ENCODE measurements at regions not wholly inside any gene's neighbourhood (a gene's known extent, or its start where the extent isn't known, plus 50 kb on each side); places are given as distances from the start of the nearest gene placed in this dataset.
A peak's percentile ranks its signal among the peaks of the same experiment; 100 is the strongest.
"Not testable (repeated sequence)": the region's sequence is repeated elsewhere in the genome, so short reads cannot be mapped to it uniquely, and the experiment has no call there.

DNA sequence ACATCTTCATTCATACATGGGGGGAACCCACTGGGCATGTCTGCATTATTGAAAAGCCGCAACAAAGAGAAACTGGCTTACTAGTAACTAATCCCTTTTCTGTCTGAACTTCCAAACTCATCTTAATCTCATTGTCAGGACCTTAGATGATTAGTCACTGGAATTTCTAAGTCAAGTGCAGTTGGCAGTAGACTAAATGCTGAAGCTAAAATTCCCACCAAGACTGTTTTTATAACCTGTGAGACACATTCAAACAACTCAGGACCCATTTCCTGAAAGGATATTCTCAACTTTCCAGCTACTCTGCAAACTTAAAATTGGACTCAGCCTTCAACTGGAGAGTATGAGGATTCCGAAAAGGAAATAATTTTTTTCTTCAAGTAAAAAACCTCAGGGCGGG, 94.8 kb upstream of the SCAF8 start:
- no peak for DNase-seq

DNA sequence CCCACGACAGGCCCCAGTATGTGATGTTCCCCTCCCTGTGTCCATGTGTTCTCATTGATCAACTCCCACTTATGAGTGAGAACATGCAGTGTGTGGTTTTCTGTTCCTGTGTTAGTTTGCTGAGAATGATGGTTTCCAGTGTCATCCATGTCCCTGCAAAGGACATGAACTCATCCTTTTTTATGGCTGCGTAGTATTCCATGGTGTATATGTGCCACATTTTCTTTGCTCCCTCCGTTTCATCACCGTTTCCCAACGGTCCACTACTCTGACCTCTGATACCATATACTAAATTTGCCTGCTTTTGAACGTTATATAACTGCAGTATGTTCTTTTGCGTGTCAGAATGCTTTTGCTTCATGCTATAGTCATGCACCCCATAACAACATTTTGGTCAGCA, 94.0 kb upstream of the SCAF8 start:
- not testable (repeated sequence) for DNase-seq

DNA sequence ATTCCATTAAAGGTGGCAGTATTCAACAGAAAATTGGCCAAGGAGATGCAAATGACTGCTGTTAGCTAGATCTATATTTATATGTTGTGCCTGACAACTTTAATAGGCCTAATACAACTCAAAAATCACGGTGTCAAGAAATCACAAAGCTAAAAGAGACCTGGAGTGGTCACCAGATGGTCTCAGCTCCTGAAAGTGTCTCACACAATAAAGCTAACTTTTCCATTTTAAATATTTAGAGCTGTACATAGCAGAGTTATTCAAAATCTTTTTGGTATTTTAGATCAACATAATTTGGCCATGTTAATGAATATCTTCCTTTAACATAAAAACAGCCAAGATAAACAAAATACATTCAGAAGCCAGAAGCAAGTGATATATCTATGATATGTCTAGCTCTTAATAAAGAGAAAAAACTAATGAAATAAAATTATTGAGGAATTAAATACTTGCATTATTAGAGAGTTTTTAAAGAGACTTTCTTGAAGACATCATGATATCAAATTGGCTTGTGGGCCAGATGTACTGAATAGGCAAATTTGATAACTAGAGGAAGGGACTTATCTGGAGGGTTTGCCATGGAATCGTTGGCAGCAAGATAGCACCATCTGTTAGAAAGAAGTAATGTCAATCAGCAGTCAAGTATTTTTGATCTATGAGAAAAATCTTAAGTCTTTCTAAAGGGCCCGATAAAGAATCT, 84.9 kb upstream of the SCAF8 start:
- DNase-seq = no peak

DNA sequence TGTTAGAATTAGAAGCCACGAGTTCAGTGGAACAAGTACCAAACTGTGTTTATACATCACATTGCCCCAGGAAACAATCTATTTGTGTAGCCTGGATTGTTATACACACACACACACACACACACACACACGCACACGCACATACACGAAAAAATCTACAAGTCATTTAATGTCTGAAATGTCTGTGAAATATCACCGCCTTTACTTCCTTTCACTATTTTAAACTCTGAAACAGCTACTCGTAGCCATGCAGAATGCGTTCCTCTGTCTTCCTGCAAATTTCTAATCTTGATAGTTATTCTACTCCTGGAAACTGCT, 84.4 kb upstream of the SCAF8 start:
- DNase-seq = no peak

DNA sequence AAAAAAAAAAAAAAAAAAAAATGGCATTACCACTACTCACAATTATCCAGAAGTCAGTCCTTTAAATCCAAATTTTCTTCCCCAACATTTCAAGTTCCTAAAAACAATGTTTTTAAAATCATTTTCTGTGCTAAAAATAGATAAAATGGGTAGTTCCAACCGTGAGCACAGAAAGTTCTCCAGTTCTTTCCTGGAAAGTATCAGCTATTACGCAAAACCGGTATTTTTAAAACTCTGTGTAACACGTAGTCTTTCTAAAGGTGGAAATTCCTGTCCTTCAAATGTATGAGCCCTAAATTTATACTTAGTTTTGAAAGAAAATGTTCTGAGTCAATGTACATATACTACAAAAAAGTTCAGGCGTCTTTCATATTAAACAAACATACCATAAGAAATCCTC, 83.5 kb upstream of the SCAF8 start:
- DNase-seq = no peak

DNA sequence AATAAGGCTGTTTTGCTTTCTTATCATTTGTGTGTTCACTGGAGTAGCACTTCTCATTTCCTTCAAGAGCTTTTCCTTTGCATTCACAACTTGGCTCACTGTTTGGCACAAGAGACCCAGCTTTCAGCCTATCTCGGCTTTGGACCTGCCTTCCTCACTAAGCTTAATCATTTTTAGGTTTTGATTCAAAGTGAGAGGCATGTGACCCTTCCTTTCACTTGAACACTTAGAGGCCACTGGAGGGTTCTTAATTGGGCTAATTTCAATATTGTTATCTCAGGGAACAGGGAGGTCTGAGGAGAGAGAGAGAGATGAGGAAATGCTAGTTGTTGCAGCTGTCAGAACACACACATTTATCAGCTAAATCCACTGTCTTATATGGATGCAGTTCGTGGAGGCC, 82.9 kb upstream of the SCAF8 start:
- no peak for DNase-seq

DNA sequence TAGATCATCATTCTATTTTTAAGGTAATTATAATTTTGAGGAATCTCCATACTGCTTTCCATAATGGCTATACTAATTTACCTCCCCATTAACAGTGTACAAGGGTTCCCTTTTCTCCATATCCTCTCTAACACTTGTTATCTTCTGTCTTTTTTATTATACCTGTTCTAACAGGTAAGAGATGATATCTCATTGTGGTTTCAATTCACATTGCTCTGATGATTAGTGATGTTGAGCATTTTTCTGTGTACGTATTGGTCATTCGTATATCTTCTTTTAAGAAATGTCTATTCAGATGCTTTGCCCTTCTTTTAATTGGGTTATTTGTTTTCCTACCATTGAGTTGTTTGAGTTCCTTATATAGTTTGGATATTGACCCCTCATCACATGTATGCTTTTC, 81.6 kb upstream of the SCAF8 start:
- no peak for DNase-seq

DNA sequence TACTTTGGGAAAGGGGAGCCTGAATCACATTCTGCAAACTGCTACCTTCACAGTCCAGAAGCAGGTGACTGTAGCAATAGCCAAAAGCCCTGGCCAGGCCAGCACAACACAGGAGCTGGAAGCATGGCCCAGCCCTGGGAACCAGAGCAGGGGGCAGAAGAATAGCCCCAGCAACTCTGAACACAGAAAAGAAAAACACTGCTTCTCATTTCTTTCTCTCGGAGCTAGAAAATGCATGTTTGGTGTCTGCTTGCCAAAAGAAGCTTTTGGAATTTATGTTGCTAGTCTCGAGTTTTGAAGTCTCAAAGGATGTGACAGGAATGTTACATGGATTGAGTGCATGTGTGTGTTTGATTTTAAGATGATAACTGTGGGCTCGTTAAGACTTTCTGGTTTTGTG, 79.8 kb upstream of the SCAF8 start:
- no peak for DNase-seq

DNA sequence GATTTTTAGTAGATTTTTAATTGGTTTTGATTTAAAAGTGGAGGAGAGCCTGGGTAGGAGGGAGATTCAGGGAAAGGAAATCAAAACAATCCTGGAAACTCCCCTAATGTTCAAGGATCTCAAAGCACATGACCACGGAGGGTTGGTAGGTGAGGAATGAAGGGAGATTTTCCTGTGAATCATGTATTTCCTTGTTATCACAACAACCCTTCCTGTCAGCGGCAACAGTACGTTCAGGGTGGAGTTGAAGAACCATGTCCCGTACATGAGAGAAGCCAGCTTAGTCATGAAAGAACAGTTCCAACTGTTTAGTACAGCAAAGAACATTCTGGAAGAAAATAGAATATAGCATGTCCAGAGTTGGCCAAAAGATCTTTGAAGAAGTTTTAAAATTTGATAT, 79.4 kb upstream of the SCAF8 start:
- no peak for DNase-seq

DNA sequence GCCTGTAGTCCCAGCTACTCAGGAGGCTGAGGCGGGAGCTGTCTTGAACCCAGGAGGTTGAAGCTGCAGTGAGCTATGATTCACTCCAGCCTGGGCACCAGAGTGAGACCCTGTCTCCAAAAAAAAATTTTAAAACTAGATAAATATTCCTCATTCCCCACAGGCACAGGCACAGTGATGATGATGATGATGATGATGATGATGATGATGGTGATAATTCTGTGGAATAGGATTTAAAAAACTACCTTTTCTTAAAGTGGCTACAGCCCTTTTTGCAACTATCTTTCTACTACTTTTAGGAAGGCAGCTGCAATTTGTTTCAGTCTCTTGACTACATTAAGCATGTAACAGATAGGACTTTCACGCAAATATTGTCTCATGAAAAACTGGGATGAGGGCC, 76.6 kb upstream of the SCAF8 start:
- DNase-seq = no peak

DNA sequence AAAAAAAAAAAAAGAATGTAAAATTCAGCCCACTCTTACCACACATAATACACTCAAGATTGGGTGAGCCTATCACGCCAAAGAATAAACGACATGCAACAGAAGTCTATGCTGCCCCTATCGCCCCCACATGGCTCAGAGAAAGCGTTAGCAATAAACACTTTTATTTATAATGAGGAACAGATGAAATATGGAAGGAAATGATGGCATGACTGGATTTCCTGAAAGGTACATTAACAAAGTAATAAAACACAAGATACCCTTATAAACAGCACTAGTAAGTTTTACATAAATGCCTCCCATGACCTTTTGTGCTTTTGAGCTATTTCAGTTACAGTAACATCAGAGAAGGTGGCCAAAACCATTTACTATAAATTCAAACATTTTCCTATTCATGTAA, 71.4 kb upstream of the SCAF8 start:
- DNase-seq = no peak

DNA sequence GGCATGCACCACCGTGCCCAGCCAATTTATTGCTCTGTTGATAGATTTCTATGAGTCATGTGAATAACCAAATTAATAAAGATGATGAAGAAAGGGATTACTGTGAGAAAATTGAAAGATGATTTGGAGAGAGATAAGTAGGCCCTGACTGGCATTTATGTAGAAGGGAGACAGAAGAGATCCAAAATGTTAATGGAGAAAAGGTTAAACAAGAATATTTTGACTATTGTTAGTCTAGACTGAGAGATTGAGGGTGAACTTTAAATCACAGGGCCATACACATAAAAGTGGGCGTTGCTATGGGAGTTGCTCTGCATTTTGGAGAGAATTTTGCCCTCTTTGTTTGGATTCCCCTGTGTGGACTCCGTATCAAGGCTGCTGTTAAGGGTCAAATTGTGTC, 68.9 kb upstream of the SCAF8 start:
- DNase-seq = no peak

DNA sequence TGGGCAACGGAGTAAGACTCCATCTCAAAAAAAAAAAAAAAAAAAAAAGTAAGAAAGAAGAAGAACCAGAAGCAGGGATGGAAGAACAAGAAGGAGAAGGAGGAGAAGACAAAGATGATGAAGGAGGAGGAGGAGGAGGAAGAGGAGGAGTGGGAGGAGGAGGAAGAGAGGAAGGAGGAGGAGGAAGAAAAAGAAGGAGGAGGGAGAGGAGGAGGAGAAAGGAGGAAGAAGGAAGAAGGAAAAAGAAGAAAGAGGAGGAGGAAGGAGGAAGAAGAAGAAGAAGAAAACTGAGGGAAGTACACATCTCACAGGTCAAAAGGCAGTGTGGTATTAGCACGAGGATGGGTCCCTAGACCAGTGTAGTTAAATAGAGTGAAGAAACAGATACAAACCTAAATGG, 65.1 kb upstream of the SCAF8 start:
- no peak for DNase-seq

DNA sequence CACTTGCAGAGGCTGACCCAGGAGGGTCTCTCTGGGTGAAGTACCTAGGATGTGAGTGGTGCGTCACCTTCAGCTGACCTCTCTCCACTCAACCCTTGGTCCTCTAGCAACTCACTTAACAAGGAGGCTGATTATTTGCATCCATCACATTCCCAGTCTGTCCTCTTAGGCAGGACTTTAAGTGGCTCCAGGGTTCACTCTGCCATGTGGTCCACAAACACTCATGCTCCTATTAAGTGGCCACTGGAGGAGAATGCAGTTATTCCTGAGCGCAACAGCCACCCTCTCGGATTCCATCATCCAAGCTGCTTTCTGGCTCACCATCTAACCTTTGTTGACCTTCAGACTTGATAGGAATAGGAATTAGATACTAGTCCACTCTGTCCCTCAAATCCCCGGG, 61.1 kb upstream of the SCAF8 start:
- DNase-seq = no peak

DNA sequence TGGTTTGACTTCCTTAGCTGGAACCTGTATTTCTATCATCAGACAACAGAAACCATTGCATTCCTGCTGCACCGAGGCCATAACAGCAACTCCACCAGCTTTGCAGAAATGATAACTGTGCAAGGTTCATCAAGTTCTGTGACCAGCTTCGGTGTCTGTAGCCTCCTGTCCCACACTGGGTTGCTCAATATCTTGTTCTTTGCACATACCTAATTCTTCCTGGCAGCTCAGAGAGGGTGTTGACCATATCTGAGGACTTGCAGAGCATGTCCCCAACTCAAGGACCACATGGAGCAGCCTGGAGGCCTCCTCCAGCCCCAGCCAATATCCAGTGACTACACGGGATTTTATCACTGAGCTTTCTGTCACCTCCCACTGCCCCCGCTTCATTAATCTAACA, 59.3 kb upstream of the SCAF8 start:
- no peak for DNase-seq

DNA sequence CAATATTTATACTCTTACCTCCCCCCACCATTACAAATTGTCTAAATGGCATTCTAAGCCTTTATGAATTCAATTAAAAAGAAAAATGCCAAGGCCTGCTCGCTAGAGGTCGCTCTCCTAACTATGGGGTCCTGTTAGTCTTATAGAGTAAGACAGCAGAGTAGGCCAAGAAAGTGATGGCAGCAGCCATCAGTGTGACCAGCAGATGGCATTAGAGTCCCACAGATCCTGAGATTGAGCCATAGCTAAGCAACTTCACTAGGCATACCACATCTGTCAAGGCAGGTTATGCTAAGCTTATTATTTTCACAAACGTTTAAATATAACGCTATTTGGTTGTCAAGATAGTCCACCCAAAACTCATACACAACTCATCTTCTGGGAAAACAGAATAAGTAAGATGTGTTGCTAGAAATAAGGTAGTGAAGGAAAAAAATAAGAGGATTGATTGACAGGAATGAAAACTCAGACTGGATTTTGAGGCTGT, 57.6 kb upstream of the SCAF8 start:
- DNase-seq = peak; percentile 43 to 71 (median 62)

DNA sequence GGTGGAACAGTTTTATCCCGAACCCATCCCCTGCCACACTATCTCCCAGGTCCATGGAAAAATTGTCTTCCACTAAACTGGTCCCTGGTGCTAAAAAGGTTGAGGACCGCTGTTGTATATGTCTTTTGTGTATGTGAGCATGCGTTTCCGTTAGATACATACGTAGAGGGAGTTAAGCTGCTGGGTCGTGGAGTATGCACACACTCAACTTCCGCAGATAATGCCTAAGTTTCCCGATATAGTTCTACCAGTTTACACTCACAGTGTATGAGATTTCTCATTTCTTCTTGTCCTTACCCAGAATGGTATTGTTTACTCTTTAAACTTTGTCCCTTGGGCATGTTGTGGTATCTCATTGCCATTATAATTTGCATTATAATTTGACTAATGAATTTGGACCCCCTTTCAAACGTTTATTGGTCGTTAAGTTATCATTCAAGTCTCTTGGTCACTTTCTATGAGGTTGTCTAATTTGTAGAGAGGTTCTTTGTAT, 50.5 kb upstream of the SCAF8 start:
- DNase-seq = no peak

Measured in activated naive CD4-positive, alpha-beta T cell (primary cell).